ENCODE measurements at regions not wholly inside any gene's neighbourhood (a gene's known extent, or its start where the extent isn't known, plus 50 kb on each side); places are given as distances from the start of the nearest gene placed in this dataset.
"Not testable (repeated sequence)": the region's sequence is repeated elsewhere in the genome, so short reads cannot be mapped to it uniquely, and the experiment has no call there.

DNA sequence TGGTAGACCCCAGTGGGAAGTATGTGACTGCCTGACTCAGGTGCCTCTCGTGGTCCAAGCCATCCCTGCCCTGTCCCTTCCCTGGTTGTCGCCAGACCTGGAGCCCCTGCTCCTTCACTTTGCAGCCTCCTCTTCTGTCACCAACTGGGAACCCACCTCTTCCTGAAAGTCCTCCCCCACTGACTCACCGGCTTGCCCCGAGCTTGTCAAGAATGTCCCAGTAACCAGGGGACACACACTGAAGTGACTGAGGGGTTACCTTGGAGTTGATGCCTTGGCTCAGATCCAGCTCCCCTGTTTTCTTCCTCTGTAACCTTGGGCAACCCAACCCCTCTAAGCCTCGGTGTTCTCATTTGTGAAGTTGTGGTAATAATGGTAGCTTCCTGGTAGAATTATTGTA lies 155.4 kb downstream of the OR4F15 start:
- H3K36me3 ChIP-seq (ENCODE audit: insufficient read depth, low read length); H3K27me3 Mint-ChIP-seq; H3K27ac Mint-ChIP-seq; H3K27ac ChIP-seq (ENCODE audit: low read depth, low read length); H3K9me3 ChIP-seq (ENCODE audit: low read length); H3K4me1 ChIP-seq (ENCODE audit: insufficient read depth, low read length); H3K4me3 Mint-ChIP-seq; POLR2A ChIA-PET; CTCF ChIA-PET; H3K4me1 Mint-ChIP-seq; H3K9me3 Mint-ChIP-seq; H3K4me3 ChIP-seq (ENCODE audit: low read length); DNase-seq; H3K36me3 Mint-ChIP-seq; H3K27me3 ChIP-seq (ENCODE audit: insufficient read depth, low read length, poor library complexity, severe bottlenecking): not testable (repeated sequence)

- not testable (repeated sequence) for H3K36me3 Mint-ChIP-seq
These were observed 158.6 kb downstream of the OR4F15 start for GRCh38 chr15:101970605-101971004.

GRCh38 chr15:101977281-101977680 lies 165.3 kb downstream of the OR4F15 start:
- H3K27me3 ChIP-seq (ENCODE audit: insufficient read depth, low read length, poor library complexity, severe bottlenecking); H3K9me3 Mint-ChIP-seq; H3K36me3 Mint-ChIP-seq; H3K27me3 Mint-ChIP-seq; CTCF ChIA-PET; H3K4me3 ChIP-seq (ENCODE audit: low read length); H3K27ac Mint-ChIP-seq; H3K4me1 Mint-ChIP-seq; H3K36me3 ChIP-seq (ENCODE audit: insufficient read depth, low read length); POLR2A ChIA-PET; H3K27ac ChIP-seq (ENCODE audit: low read depth, low read length); H3K4me3 Mint-ChIP-seq; H3K4me1 ChIP-seq (ENCODE audit: insufficient read depth, low read length); H3K9me3 ChIP-seq (ENCODE audit: low read length); DNase-seq: not testable (repeated sequence)

More at GRCh38 chr15:101970605-101971004, 158.6 kb downstream of the OR4F15 start:
- DNase-seq; H3K27ac ChIP-seq (ENCODE audit: low read depth, low read length); H3K27ac Mint-ChIP-seq; H3K9me3 ChIP-seq (ENCODE audit: low read length); H3K27me3 ChIP-seq (ENCODE audit: insufficient read depth, low read length, poor library complexity, severe bottlenecking); H3K4me1 Mint-ChIP-seq; H3K27me3 Mint-ChIP-seq; H3K4me3 ChIP-seq (ENCODE audit: low read length); H3K4me1 ChIP-seq (ENCODE audit: insufficient read depth, low read length); H3K9me3 Mint-ChIP-seq; CTCF ChIA-PET; H3K36me3 ChIP-seq (ENCODE audit: insufficient read depth, low read length); POLR2A ChIA-PET; H3K4me3 Mint-ChIP-seq: not testable (repeated sequence)

- H3K27ac Mint-ChIP-seq; H3K4me3 ChIP-seq (ENCODE audit: low read length); CTCF ChIA-PET; H3K27ac ChIP-seq (ENCODE audit: low read depth, low read length); H3K4me3 Mint-ChIP-seq; H3K4me1 Mint-ChIP-seq; H3K36me3 Mint-ChIP-seq; H3K9me3 ChIP-seq (ENCODE audit: low read length); POLR2A ChIA-PET; H3K36me3 ChIP-seq (ENCODE audit: insufficient read depth, low read length); H3K4me1 ChIP-seq (ENCODE audit: insufficient read depth, low read length); H3K9me3 Mint-ChIP-seq; H3K27me3 Mint-ChIP-seq; H3K27me3 ChIP-seq (ENCODE audit: insufficient read depth, low read length, poor library complexity, severe bottlenecking): not testable (repeated sequence)
- DNase-seq = peak in 1 of 5 donors; percentile 36
These were observed 168.4 kb downstream of the OR4F15 start for GRCh38 chr15:101980206-101980910.
